GM12892 (cell line): ENCODE measurements at regions not wholly inside any gene's neighbourhood (a gene's known extent, or its start where the extent isn't known, plus 50 kb on each side); places are given as distances from the start of the nearest gene placed in this dataset.

ENCODE experiments used
- POLR2A ChIP-seq: IDR thresholded peaks from 2 replicates; pipeline ENCODE4 v1.6.1; 2011; ENCODE audit warnings: low read depth, low read length, control low read depth
- TAF1 ChIP-seq: IDR thresholded peaks from 2 replicates; pipeline ENCODE4 v1.6.1; 2011; ENCODE audit warnings: low read depth, mild to moderate bottlenecking, control low read depth, low read length, borderline replicate concordance

DNA sequence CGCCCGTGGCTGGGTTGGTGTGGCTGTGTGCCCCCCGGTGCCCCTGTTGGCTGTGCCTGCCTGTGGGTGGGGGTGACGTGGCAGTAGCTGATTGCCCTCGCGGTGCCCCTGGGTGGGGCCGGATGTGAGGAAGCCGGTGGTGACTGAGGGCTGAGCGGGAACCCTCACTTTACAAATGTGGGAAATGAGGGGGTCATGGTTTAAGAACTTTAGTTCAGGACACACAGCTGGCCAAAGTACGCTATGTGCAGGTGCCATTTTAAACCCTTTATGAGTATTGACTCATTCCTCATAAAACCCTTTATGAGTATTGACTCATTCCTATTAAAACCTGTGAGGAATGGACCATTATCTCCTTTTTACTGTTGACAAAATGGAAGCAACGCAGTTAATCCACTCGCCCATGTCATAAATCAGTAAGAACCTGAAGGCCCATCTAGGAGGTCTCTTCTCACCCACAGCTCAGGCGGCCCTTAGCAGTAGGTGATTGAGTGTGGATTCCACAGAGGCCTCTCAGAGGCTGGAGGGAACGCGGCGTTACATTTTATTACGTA is 290.1 kb upstream of the COBL start:
- TF ChIP-seq POLR2A, result no peak
- no peak for TF ChIP-seq TAF1
